ENCODE measurements at regions not wholly inside any gene's neighbourhood (a gene's known extent, or its start where the extent isn't known, plus 50 kb on each side); places are given as distances from the start of the nearest gene placed in this dataset.

GRCh38 chr1:56215086-56215485 lies 364.3 kb downstream of the PLPP3 start:
- TF ChIP-seq POLR2AphosphoS5 (IDR thresholded peaks at IDR 0.05; ENCODE audit: low read depth) (no peak), CTCF (IDR thresholded peaks at IDR 0.05; ENCODE audit: insufficient read depth, low read length) (no peak)
